ENCODE measurements at regions not wholly inside any gene's neighbourhood (a gene's known extent, or its start where the extent isn't known, plus 50 kb on each side); places are given as distances from the start of the nearest gene placed in this dataset.
"Not testable (repeated sequence)": the region's sequence is repeated elsewhere in the genome, so short reads cannot be mapped to it uniquely, and the experiment has no call there.

DNA sequence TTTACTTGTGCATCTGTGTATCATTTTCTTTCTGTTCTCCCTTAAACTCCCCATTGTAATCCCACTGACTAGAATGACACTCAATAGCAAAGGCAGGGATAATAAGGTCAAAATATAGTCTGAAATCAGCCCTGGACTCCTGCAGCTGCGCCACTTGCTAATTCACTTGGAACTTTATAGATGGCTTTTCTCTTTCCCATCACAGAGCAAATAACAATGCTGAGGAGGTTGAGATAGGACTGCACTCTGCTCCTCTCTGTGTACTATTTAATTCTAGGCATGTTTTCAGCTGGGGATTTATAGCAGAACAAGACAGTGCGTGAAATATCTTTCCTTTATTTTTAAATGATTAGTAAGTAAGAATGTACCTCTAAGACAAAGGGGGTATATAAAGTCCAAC is 324.2 kb downstream of the LNPK start:
- DNase-seq, result no peak

DNA sequence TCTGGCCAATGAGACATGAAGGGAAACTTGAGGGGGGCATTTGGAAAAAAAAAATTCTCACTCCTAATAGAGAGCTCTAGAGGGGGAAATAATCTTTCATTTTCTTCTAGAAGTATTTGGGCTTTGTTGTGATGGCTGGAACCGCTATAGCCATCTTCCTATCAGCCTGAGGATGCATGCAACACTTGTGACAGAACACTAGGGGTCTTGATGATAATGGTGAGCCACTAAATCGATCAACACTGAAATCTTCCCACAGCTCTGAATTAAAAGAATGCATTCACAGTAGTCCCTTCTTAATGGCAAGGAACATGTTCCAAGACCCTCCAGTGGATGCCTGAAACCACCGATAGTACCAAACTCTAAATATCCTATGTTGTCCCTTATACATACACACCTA is 325.3 kb downstream of the LNPK start:
- no peak for DNase-seq

DNA sequence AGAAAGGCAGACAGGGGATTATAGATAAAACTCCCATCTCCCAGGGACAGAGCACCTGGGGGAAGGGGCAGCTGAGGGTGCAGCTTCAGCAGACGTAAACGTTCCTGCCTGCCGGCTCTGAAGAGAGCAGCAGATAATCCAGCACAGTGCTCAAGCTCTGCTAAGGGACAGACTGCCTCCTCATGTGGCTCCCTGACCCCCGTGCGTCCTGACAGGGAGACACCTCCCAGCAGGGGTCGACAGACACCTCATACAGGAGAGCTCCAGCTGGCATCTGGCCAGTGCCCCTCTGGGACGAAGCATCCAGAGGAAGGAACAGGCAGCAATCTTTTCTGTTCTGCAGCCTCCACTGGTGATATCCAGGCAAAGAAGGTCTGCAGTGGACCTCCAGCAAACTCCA is 333.3 kb downstream of the LNPK start:
- DNase-seq, result not testable (repeated sequence)

DNA sequence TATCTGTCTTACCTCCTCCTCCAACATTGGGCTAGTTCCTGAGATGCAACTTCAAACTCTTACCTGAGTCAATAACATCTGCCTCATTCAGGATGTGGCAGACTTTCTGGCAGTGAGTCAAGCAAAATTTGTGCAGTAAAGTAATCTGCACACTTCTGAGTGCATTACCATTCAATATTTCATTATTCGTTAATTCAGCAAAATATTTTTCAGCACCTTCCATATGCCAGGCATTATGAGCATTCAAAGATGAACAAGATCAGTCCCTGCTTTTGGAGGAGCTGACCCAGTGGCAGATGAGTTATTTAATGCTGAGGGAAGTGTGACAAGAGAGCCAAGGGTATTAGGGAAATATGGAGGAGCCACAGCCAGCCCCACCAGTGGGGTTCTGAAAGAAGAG is 339.7 kb downstream of the LNPK start:
- no peak for DNase-seq

DNA sequence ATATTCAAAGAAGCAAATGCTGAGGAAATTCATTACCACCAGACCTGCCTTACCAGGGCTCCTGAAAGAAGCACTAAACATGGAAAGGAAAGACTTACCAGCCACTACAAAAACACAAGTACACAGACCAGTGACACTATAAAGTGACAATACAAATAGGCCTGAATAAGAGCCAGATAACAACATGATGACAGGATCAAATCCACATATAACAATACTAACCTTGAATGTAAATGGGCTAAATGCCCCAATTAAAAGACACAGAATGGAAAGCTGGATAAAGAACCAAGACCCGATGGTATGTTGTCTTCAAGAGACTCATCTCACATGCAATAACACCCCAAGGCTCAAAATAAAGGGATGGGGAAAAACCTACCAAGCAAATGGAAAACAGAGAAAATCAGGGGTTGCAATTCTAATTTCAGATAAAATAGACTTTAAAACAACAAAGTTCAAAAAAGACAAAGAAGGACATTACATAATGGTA is 353.4 kb downstream of the LNPK start:
- DNase-seq, result no peak

DNA sequence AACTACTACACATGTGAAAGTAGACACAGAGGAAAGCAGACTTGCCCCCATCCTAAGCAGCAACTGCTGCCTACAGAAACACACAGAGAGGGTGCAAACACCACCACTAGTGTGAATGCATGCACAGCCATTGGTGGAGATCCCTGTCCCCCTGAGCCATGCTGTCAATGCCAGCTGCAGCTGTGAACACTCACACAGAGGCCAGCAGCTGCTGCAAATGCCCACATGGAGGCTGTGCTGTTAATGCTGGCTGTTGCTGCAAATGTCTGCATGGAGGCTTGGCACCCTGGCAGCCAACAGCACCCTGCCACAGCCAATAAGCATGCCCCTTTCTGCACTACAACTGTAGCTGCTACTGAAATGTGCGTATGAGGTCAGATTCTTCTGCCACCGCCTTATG is 355.0 kb downstream of the LNPK start:
- no peak for DNase-seq

DNA sequence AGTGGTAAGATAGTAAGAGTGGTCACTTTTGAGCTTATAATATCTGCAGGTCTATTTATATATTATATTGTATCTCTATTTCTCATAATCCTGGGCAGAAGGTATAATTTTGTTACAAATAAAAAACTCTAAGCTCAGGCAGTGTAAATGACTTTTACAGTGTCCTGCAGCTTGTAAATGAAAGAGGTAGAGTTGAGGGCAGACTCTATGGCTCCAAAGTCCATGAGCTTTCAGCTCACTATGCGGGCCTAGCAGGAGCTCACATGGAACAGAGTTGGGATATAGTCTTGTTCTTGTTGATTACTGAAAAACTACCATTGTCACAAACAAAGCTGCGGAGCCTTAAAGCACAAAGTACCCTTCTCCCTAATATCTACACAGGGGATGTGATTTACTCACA is 361.4 kb downstream of the LNPK start:
- no peak for DNase-seq

DNA sequence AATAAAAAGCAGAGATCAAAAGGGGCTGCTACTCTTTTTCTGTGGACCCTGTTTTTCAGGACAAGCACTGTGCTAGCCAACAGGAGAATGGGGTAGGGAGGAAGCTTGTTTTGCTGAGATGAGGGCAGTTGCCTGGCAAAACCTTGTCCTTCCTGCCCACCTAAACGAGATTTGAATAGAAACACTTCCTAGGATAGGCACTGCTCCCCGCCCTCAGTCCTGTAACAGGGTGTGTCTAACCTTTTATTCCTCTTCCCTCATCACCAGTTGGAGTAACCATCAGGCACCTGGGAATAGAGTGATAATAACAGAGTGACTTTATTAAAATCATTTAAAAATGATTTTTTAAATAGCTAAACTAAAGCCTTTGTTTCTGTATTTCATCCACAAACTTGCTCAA is 368.8 kb downstream of the LNPK start:
- DNase-seq, result no peak

DNA sequence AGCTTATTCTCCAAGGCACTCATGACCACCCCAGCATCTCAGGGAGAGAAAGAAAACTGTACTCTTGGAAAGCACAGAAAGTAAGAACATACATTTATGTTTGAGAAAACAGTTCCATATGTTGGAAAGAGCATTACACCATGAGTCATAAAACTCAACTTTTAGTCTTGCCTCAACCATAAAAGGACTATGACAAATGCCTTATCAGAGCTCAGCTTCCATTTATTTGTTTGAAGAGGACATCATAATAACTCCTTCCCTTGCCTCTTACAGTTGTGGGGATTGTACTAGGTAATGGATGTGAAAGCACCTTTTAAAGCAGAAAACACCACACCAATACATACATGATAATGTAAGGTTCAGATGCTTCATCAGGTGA is 370.8 kb downstream of the LNPK start:
- no peak for DNase-seq

DNA sequence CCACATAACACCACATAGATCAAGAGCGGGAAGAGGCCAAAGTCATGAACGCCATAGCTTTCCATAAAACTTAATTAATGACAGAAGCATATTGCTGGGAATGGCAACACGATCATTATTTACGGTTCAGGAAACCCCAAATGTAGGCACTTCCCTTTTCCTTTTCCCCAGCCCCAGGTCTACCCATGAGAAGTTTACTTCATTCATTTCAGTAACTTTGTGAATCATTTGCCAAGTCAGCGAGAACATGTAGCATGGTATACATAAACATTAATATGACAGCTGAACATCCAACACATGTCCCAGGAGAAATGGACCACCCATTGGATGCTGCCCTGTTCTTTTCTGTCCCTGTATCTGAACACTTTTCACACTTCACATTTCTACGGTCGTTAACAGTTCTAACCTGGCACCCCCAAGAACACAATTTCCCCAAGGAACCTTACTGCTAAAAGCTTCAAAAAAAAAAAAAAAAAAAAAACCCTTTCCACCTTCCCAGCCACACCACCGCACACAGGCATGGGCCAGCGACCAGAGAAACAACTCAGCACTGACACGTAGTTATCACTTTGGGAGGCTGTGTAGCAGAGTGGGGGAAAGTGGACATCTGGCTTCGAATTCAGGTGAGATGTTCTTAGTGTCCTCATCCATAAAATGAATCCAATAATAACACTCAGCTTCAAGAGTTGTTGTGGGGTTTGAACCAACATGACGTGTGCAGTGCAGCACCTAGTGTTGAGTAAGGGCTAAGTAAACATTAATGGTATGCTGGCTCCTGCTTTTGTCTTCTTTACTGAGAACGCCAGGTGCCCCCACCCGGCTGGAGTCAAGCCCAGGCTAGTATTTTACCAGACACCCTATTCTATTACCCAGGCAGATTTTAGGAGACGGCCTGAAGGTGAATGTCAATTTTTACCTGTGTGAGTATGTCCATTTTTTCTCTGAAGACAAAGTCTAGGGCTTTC is 371.5 kb downstream of the LNPK start:
- no peak for DNase-seq

DNA sequence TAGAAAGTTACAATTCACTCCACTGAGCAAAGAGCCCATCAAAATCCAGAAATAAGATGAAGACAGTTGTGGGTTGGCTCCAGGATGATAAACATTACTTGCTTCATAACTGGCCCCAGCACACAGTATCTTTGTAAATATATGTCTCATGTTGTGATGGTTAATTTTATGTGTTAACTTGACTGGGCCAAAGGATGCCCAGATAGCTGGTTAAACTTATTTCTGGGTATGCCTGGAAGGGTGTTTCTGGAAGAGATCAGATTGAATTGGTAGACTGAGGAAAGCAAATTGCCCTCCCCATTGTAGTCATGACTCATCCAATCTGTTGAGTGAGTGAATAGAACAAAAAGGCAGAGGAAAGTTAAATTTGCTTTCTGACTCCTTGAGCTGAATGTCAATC is 373.8 kb downstream of the LNPK start:
- DNase-seq, result no peak

DNA sequence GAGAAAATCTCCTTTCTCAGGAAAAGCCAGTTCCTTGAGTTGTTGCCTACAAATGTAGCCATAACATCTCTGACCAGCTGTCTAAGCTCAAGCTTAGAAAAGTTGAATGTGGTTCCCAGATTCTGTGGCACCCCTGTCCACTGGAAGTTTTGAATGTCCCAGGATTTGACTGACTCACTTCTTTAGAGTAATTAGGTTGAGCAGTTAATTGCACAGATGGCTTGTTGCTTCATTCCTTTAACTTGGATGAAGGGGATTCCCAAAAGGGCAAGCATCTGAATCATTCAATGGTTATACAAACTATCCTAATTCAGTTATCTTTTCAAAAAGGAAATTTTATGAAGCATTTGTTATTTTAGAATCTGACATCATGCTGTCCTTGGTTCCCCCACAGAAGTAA is 374.7 kb downstream of the LNPK start:
- no peak for DNase-seq

DNA sequence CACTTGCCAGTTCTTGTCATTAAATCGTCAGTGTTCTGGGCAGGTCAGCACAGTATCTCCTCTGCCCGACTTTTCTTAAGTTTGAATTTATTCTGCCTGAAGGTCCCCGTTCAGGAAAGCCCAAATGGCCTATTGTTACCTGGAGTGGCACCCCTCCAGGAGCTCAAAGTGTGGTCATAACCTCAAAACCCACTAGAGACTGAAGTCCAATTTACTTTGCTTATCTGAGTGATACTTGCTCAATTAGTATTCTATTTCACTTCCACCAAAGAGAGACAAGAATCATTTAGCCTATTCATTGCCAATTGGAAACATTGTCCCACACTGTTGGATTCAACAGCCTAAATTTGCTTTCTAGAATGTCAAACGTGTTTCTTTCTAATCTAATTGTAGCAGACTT is 375.3 kb downstream of the LNPK start:
- DNase-seq, result no peak

DNA sequence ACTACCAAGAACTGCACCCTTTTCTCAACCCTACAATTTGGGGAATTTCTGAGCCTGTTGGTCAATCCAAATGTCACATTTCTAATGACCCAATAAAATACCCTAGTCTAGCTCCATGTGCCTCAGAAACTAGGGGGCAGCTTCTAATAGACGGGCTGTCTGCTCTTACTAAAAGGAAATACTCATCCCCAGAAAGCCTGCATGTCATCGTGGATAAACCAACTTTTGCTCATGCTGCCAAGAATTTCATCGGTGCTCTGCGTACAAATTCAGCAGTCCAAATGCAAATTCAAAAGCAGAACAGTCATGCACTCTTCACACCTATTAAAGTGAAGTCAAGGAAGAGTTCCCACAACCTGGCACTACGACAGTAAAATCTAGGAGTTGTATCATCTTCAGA is 377.3 kb downstream of the LNPK start:
- DNase-seq, result no peak

DNA sequence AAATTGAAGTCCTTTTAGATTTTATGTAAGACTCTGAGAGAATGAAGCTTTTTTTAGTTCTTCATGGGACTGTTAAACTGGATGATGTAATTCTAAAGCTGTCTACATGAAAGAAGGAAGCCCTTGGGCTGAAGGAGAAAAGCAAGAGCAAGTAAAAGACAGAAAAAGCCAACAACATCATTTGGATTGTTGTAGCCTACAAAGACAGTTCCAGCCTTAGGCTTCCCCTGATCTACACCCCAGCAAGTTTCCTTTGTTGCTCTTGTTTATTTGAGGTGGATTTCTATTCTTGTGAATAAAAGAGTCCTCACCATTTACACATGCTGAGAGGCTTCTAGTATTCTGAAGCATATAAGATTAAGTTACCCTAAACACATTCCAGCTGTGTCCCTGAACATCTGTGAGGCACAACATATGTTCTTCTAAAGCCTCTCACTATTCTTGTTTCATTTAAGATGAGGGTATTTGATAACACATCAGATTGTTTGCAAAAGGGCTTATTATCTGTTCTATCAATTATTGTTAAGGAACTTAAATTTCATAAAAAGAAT is 377.8 kb downstream of the LNPK start:
- DNase-seq, result no peak

DNA sequence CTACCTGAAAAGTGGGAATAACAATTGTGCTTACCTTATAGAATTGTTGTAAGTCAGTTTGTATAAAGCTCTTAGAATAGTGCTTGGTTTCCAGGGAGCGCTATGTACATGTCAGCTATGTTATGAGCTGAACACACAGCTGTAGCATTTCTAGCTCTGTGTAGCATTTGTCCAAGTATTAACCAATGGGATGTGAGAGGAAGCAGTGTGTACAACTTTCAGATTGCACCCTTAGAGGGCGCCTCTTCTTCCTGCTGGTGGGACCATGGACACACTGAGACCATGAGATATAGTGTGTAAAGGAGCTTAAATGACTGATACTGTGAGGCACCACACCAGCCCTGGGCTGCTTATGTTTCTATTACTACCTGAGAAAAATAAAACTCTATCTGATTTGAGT is 380.2 kb downstream of the LNPK start:
- DNase-seq, result no peak

DNA sequence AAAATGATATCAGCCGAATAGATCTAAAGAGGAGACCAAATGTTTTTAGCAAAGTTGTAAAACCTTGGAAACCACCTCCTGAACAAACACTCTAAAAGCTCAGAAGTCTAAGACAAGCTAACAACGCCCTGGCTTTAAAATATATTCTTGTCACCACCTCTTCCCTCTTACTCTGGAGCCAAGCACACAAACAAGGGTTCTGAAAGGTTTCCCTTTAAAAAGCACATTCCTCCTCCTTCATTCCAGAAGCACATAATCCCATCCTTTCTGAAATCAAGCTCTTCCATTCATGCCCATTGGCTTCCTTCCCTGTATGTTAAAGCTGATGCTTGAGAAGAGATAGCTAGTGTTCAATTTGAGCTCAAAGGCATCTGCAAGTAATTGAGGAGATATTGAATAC is 382.0 kb downstream of the LNPK start:
- DNase-seq, result no peak

DNA sequence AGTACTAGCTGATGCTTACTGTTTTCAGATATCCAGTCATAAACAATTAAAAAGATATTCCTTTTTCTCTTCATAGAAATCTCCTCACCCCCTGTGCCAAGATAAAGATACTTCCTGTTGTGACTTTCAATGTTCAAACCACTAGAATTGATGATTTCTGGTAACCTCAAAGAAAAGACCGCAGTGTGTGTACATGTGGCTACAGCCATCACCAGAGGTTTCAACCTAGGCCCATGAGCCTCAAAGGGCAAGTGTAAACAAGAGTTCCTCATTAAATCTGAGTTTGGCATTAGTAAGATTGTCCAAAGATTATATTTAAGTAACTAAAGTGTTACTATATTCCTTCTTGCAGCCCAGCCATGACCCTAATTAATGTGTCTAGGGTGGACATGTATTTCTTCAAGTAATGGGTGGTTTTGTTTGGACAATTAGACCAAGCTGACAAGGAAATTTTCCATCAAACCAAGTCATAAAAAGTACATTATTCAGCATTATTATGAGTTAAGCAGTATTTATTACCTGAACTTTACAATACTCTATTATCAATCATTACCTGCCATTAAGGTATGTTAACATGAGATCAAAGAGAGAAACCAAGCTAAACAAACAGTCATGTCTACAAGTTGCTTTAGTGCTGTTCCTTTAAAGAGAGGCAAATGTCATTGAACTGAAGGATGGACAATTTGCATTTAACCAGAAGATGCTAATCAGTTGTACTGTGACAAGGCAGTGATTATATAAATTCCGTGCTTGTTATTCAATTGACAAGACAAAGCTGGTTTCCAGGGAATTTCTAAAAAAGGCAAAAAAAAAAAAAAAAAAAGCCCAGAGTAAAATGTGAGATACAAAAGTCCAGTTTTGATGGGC is 382.7 kb downstream of the LNPK start:
- DNase-seq, result no peak

DNA sequence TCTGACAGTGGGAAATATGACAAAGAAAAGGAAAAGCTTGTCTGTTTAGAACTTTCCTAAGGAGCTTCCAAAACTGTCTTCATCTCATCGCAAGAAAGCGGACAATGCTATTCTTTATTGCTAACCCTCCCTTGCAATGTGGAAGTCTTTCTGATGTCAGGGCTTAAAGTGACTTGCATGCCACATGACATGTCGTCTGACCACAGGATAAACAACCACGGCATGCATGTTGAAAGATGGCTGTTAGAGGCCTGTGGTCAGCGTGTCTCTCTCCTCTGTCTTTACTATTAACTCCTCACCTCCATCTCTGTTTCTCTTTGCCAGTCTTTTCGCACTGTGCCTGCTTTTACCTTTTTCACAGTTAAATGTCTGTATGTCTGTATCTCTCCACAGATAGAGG is 389.8 kb downstream of the LNPK start:
- DNase-seq, result no peak

DNA sequence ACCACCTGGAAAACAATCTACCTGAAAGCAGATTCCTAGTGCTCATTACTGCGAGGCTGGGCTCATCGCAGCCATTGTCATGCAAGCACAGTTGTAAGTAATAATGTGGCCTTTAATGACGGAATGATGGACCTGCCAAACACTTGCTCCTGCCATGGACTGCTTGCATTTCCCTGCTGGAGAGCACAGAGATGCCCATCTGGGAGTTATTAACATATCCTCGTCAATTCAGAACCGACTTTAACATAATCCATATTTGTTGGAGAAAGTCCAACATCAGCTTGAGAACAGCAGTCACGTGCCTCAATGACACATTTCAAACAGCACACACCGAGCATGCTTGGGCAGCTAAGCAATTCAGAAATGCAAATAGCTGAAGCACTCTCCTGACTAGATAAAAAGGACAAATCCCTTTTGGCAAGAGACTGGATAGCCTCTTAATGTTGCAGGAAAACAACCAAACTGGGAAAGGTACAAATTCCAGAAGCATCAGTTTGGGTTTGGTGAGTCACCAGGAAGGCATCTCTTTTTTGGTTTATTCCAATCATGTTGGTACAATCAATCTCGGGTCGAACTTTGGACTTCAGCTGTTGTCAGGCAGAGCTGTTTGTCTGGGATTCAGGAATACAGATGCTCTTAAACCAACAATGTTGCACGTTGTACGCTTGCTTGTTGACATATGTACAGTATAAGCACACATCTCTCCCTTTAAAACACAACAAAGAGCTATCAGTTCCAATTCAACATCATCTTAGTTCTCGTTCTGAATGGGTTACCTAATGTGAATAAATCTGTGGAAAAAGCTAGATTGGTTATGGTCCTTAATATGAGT is 395.8 kb downstream of the LNPK start:
- no peak for DNase-seq

DNA sequence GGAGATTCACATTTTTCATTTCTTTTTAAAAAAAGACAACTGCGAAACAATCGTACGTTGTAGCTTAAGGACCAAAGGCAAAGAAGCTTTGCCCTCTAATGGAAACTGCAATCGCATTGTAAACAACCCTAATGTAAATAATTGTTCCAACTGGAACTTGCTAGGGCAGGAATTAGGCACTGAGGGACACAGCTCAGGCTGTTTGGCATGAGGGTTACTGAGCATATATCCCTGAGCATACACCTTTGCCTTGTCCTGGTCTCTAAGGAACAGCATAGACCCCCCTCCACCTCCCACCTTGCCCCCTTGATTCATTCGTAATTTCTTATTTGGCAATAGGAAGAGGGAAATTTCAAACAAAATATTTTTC is 396.4 kb downstream of the LNPK start:
- DNase-seq, result no peak

DNA sequence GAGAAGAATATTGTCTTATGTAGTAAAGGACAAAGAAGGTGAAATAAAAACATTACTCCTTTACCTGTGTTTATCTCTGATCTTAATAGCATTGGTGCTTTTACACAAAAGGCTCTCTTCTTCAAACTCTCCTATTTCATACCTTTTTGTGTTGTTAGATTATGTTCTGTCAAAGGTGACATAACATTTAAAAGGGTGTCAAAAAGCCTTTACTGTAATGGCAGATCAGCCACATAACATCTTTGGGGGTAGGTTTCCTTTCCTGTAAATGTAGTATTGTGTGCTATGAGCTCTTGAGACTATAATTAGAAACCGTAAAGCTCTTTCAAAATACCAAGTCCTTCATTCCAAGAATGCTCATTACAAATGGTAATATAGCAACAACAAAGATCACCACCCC is 400.1 kb downstream of the LNPK start:
- DNase-seq, result no peak
